AG04449 (cell line): ENCODE measurements at regions not wholly inside any gene's neighbourhood (a gene's known extent, or its start where the extent isn't known, plus 50 kb on each side); places are given as distances from the start of the nearest gene placed in this dataset.

Experiments used
- CTCF ChIA-PET: fragments of 350-600 bp; formaldehyde crosslinking; extraction: SDS; loops from one replicate; lab custom pipeline; 2021; ENCODE audit warnings: antibody characterized with exemption; lab: Yijun Ruan, JAX
- POLR2A ChIA-PET: fragments of 400-600, 350-600 bp; formaldehyde crosslinking; extraction: SDS; loops from one replicate; lab custom pipeline; 2020; ENCODE audit warnings: antibody characterized with exemption, inconsistent platforms; lab: Yijun Ruan, JAX
- DNase-seq: peaks from one replicate; pipeline ENCODE4 v3.0.0-alpha.2; 2010; ENCODE audit warnings: low read depth, low spot score
- H3K4me3 ChIP-seq: 2 replicates; pipeline ENCODE4 v1.5.1; 2011; ENCODE audit warnings: low read depth, mild to moderate bottlenecking, control low read depth, low read length
- CTCF ChIP-seq: IDR thresholded peaks from one replicate; pipeline ENCODE4 v1.5.1; 2011; ENCODE audit warnings: mild to moderate bottlenecking, moderate library complexity, low read length, control low read depth, inconsistent platforms; ENCODE audit not compliant: insufficient read depth; ENCODE audit errors: missing control alignments

DNA sequence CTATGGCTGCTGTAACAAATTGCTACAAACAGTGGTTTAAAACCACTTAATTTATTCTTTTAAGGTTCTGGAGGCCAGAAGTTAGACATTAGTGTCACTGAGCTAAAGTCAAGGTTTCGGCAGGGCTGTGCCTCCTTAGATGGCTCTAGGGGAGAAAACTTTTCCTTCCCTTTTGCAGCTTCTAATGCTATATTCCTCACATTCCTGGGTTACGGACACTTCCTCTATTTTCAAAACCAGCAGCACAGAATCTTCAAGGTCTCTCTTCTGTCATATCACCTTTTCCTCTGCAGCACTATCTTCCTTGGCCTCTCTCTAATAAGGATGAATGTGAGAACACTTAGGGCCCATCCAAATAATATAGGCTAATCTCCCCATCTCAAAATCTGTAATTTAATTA is 87.0 kb downstream of the C11orf87 start:
- ChIA-PET CTCF (no interaction called here), POLR2A (no interaction called here)
- no peak overlapping the region for H3K4me3 ChIP-seq
- DNase-seq, result no peak
- TF ChIP-seq CTCF, result no peak

DNA sequence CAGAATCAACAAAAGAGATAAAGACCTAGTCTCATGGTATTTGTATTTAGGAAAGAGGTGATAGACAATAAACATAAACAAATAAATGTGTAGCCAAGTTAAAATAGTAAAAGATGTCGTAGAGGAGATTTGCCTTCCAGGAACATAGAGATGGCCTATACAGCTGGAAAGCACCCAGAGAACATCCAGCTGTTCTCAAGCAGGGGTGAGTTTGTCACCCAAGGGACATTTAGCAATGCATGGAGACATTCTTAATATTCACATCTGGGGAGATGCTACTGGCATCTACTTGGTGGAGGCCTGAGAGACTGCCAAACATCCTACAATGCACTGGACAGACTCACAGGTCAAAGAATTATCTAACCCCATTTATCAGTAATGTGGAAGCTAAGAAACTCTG is 88.3 kb downstream of the C11orf87 start:
- TF ChIP-seq CTCF, result no peak
- POLR2A ChIA-PET, result no interaction called here
- DNase-seq, result no peak
- CTCF ChIA-PET, result interaction anchor here (1.1 kb wide), 1 partner anchor 12 kb away, joined by 3 read pairs; no protein-coding TSS in a partner anchor
- H3K4me3 ChIP-seq, result no peak overlapping the region

DNA sequence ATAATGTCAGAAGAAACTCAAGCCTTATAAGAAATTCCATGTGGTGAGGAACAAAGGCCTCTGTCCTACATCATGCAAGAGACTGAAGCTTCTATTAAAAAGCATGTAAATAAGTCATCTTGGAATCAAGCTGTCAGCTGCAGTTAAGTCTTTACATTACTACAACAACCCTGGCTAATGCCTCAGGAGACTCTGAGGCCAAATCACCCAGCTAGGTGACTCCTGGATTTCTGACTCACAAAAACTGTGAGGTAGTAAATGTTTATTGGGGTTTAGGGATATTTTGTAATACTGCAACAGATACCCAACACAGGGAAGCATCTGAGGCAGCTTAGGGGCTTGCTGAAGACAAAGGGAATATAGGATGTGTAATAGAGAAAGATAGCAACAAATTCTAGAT is 89.6 kb downstream of the C11orf87 start:
- no peak overlapping the region for H3K4me3 ChIP-seq
- TF ChIP-seq CTCF, result no peak
- ChIA-PET CTCF (no interaction called here), POLR2A (no interaction called here)
- no peak for DNase-seq

DNA sequence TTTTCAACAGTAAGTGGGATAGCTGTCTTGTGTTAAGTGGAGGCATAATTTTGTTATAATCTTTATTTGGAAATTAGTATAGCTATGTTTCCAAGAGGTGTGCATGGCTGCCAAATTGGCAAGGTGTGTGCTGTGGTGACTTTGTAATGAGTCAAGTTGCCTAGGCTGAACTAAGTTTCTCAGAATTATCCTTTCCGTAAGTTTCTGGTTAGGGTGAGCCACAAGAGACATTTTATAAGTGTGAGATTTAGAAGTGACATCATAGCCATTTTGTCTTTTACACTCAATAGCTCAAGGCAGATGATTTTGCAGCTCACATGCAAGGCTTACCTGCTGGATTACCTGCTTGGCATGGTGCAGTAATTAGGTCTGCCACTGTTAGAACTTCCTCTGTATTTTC is 90.3 kb downstream of the C11orf87 start:
- H3K4me3 ChIP-seq, result no peak overlapping the region
- no peak for TF ChIP-seq CTCF
- POLR2A ChIA-PET, result no interaction called here
- CTCF ChIA-PET, result no interaction called here
- DNase-seq, result no peak

- no peak for DNase-seq
Observed at GRCh38 chr11:109512680-109513079, 90.7 kb downstream of the C11orf87 start.

GRCh38 chr11:109514313-109515018 is 92.5 kb downstream of the C11orf87 start:
- CTCF ChIA-PET, result no interaction called here
- TF ChIP-seq CTCF, result no peak
- DNase-seq, result no peak
- POLR2A ChIA-PET, result no interaction called here
- no peak overlapping the region for H3K4me3 ChIP-seq

More at GRCh38 chr11:109512680-109513079, 90.7 kb downstream of the C11orf87 start:
- no peak for TF ChIP-seq CTCF
- no peak overlapping the region for H3K4me3 ChIP-seq
- ChIA-PET CTCF (no interaction called here), POLR2A (no interaction called here)
